ENCODE measurements at regions not wholly inside any gene's neighbourhood (a gene's known extent, or its start where the extent isn't known, plus 50 kb on each side); places are given as distances from the start of the nearest gene placed in this dataset.

GRCh38 chr12:68428211-68428610 is 96.0 kb upstream of the MDM1 start:
- Histone ChIP-seq H3K27me3 (no peaks in the 10 kb centered on the region), H3K4me3 (no peak overlapping the region), H3K9me3 (no peaks in the 10 kb centered on the region), H3K27ac (no peak overlapping the region), H3K36me3 (no peaks in the 10 kb centered on the region), H3K4me1 (peaks cover 0 to 35% (median 17%) of the 10 kb centered on the region in 4 donors)
- TF ChIP-seq EP300 (IDR thresholded peaks at IDR 0.05) (no peak), CTCF (IDR thresholded peaks at IDR 0.05) (no peak), POLR2AphosphoS5 (IDR thresholded peaks at IDR 0.05) (no peak), POLR2A (IDR thresholded peaks at IDR 0.05) (no peak)
- intact Hi-C loops (cut with DNase I) = no loop called here
- no peak for DNase-seq
- 90 to 97% methylated on average over 4 of the region's 4 CpGs for WGBS, 2 donors

- Histone ChIP-seq H3K9me3 (no peaks in the 10 kb centered on the region), H3K4me3 (no peak overlapping the region), H3K27ac (no peak overlapping the region), H3K4me1 (peaks cover 0 to 38% (median 17%) of the 10 kb centered on the region in 4 donors), H3K27me3 (no peaks in the 10 kb centered on the region), H3K36me3 (no peaks in the 10 kb centered on the region)
- no peak for DNase-seq
- intact Hi-C loops (cut with DNase I) = no loop called here
- 31 to 76% methylated on average over 6 of the region's 6 CpGs for WGBS, 2 donors
- TF ChIP-seq CTCF (IDR thresholded peaks at IDR 0.05) (no peak), POLR2AphosphoS5 (IDR thresholded peaks at IDR 0.05) (no peak)
Measured at GRCh38 chr12:68428724-68429501, 96.8 kb upstream of the MDM1 start.

GRCh38 chr12:68429696-68430095 is 97.5 kb upstream of the MDM1 start:
- Histone ChIP-seq H3K4me3 (no peak overlapping the region), H3K4me1 (peaks cover 0 to 38% (median 17%) of the 10 kb centered on the region in 4 donors), H3K9me3 (no peaks in the 10 kb centered on the region), H3K27me3 (no peaks in the 10 kb centered on the region), H3K27ac (no peak overlapping the region), H3K36me3 (no peaks in the 10 kb centered on the region)
- DNase-seq = no peak
- WGBS, 2 donors = 64 to 85% methylated on average over 4 of the region's 4 CpGs
- TF ChIP-seq POLR2A (IDR thresholded peaks at IDR 0.05) = no peak
- TF ChIP-seq EP300 (IDR thresholded peaks at IDR 0.05) = no peak
- TF ChIP-seq POLR2AphosphoS5 (IDR thresholded peaks at IDR 0.05) = no peak
- TF ChIP-seq CTCF (IDR thresholded peaks at IDR 0.05) = no peak
- intact Hi-C loops (cut with DNase I) = no loop called here

- Histone ChIP-seq H3K36me3 (no peaks in the 10 kb centered on the region), H3K27ac (peak overlapping the region in 1 of 4 donors; percentile 72), H3K4me3 (no peak overlapping the region), H3K27me3 (no peaks in the 10 kb centered on the region), H3K4me1 (peaks cover 0 to 41% (median 16%) of the 10 kb centered on the region in 4 donors), H3K9me3 (peaks cover 0 to 3% (median 0%) of the 10 kb centered on the region in 4 donors)
- 69 to 86% methylated on average over 6 of the region's 6 CpGs for WGBS, 2 donors
- no peak for TF ChIP-seq POLR2A (IDR thresholded peaks at IDR 0.05)
- TF ChIP-seq POLR2AphosphoS5 (IDR thresholded peaks at IDR 0.05) = no peak
- TF ChIP-seq EP300 (IDR thresholded peaks at IDR 0.05) = no peak
- no peak for TF ChIP-seq CTCF (IDR thresholded peaks at IDR 0.05)
- intact Hi-C loops (cut with DNase I) = no loop called here
- no peak for DNase-seq
Measured at GRCh38 chr12:68431786-68432185, 99.6 kb upstream of the MDM1 start.

GRCh38 chr12:68432622-68433021 is 100.5 kb upstream of the MDM1 start:
- peaks cover 0 to 3% (median 0%) of the 10 kb centered on the region in 4 donors for H3K9me3 ChIP-seq
- intact Hi-C loops (cut with DNase I) = no loop called here

More at GRCh38 chr12:68432622-68433021, 100.5 kb upstream of the MDM1 start:
- Histone ChIP-seq H3K27me3 (no peaks in the 10 kb centered on the region), H3K36me3 (no peaks in the 10 kb centered on the region), H3K4me1 (peaks cover 0 to 41% (median 16%) of the 10 kb centered on the region in 4 donors), H3K4me3 (no peak overlapping the region), H3K27ac (peak overlapping the region in 2 of 4 donors; percentile 49 to 72)
- TF ChIP-seq EP300 (IDR thresholded peaks at IDR 0.05) (no peak), POLR2AphosphoS5 (IDR thresholded peaks at IDR 0.05) (no peak), CTCF (IDR thresholded peaks at IDR 0.05) (no peak), POLR2A (IDR thresholded peaks at IDR 0.05) (no peak)
- no peak for DNase-seq
